IMR-90 (cell line): ENCODE measurements at regions not wholly inside any gene's neighbourhood (a gene's known extent, or its start where the extent isn't known, plus 50 kb on each side); places are given as distances from the start of the nearest gene placed in this dataset.

Experiments
- ATAC-seq: fragments of 200-7000 bp; cut with Tn5 transposase; 2 replicates; pipeline ENCODE4 v1.9.1; 2020; ENCODE audit warnings: low read depth, mild to moderate bottlenecking, moderate library complexity
- BruUV-seq: library from RNA; stranded (reverse); fragments of 400-500 nt; replicated peaks from 2 replicates; lab custom pipeline; 2021; lab: Mats Ljungman, UMichigan
- CTCF ChIA-PET: fragments of 300-600 bp; formaldehyde crosslinking; extraction: SDS; loops from one replicate; lab custom pipeline; 2021; ENCODE audit warnings: antibody characterized with exemption; lab: Yijun Ruan, JAX
- POLR2A ChIA-PET: fragments of 300-600 bp; sonication (Branson Sonifier 250); formaldehyde crosslinking; loops from one replicate; lab custom pipeline; 2022; ENCODE audit warnings: antibody characterized with exemption; ENCODE audit not compliant: unreplicated experiment; lab: Charles Lee
- DNase-seq: peaks from one replicate; pipeline ENCODE4 v3.0.0; 2013
- H2AFZ ChIP-seq: replicated peaks from 2 replicates; pipeline ENCODE3; 2013; ENCODE audit warnings: low read length, mild to moderate bottlenecking; ENCODE audit not compliant: poor library complexity
- H2AK5ac ChIP-seq: 2 replicates; pipeline ENCODE4 v1.6.1; 2013; ENCODE audit warnings: low read depth, low read length, inconsistent platforms
- H2AK9ac ChIP-seq: replicated peaks from 2 replicates; pipeline ENCODE3; 2013; ENCODE audit warnings: mild to moderate bottlenecking, low read depth, low read length, moderate library complexity; ENCODE audit not compliant: poor library complexity
- H2BK120ac ChIP-seq: 2 replicates; pipeline ENCODE4 v1.6.1; 2013; ENCODE audit warnings: low read depth, low read length, inconsistent platforms
- H2BK15ac ChIP-seq: 3 replicates; pipeline ENCODE4 v1.6.1; 2013; ENCODE audit warnings: low read depth, low read length, inconsistent platforms
- H2BK20ac ChIP-seq: 2 replicates; pipeline ENCODE4 v1.6.1; 2013; ENCODE audit warnings: low read depth, mild to moderate bottlenecking, inconsistent platforms, low read length, moderate library complexity
- H2BK5ac ChIP-seq: 2 replicates; pipeline ENCODE4 v1.6.1; 2013; ENCODE audit warnings: mild to moderate bottlenecking, low read depth, low read length, inconsistent platforms; ENCODE audit not compliant: poor library complexity, severe bottlenecking
- H3K14ac ChIP-seq: replicated peaks from 2 replicates; pipeline ENCODE4 v1.6.1; 2013; ENCODE audit warnings: low read depth, low read length, inconsistent platforms
- H3K18ac ChIP-seq: 2 replicates; pipeline ENCODE4 v1.6.1; 2013; ENCODE audit warnings: low read depth, low read length, control low read depth
- H3K23ac ChIP-seq: 2 replicates; pipeline ENCODE4 v1.6.1; 2013; ENCODE audit warnings: low read depth, low read length, inconsistent platforms
- H3K27ac ChIP-seq: 2 replicates; pipeline ENCODE4 v1.5.1; 2013; ENCODE audit warnings: mild to moderate bottlenecking, control low read depth, low read length; ENCODE audit not compliant: insufficient read depth
- H3K27me3 ChIP-seq: 2 replicates; pipeline ENCODE4 v1.6.1; 2013; ENCODE audit warnings: low read length; ENCODE audit not compliant: control insufficient read depth, insufficient read depth
- H3K36me3 ChIP-seq: 2 replicates; pipeline ENCODE4 v1.6.1; 2013; ENCODE audit warnings: low read length, mixed read lengths; ENCODE audit not compliant: control insufficient read depth, insufficient read depth
- H3K4ac ChIP-seq: 2 replicates; pipeline ENCODE4 v1.6.1; 2013; ENCODE audit warnings: low read depth, low read length, inconsistent platforms
- H3K4me1 ChIP-seq: 2 replicates; pipeline ENCODE4 v1.6.1; 2013; ENCODE audit warnings: low read length, mixed read lengths; ENCODE audit not compliant: control insufficient read depth, insufficient read depth
- H3K4me2 ChIP-seq: 2 replicates; pipeline ENCODE4 v1.6.1; 2013; ENCODE audit warnings: low read depth, mild to moderate bottlenecking, control low read depth, low read length, moderate library complexity
- H3K4me3 ChIP-seq: 2 replicates; pipeline ENCODE4 v1.5.1; 2013; ENCODE audit warnings: low read depth, mild to moderate bottlenecking, control low read depth, low read length, moderate library complexity; ENCODE audit not compliant: insufficient read depth
- H3K56ac ChIP-seq: 2 replicates; pipeline ENCODE4 v1.6.1; 2013; ENCODE audit warnings: low read length, inconsistent platforms; ENCODE audit not compliant: insufficient read depth; ENCODE audit errors: extremely low read depth
- H3K79me1 ChIP-seq, 2 experiments: 2 replicates each; pipeline ENCODE4 v1.6.1; 2013; ENCODE audit warnings: low read length in 2 of 2, inconsistent platforms in 1 of 2, low read depth in 1 of 2
- H3K9ac ChIP-seq: 2 replicates; pipeline ENCODE4 v1.6.1; 2013; ENCODE audit warnings: low read depth, low read length, control low read depth
- H3K9me1 ChIP-seq: 2 replicates; pipeline ENCODE4 v1.6.1; 2013; ENCODE audit warnings: low read length, inconsistent platforms; ENCODE audit not compliant: insufficient read depth
- H3K9me3 ChIP-seq: 2 replicates; pipeline ENCODE4 v1.6.1; 2013; ENCODE audit warnings: low read length; ENCODE audit not compliant: control insufficient read depth, insufficient read depth
- H4K20me1 ChIP-seq: 2 replicates; pipeline ENCODE4 v1.6.1; 2013; ENCODE audit warnings: low read length, inconsistent platforms; ENCODE audit not compliant: insufficient read depth
- H4K5ac ChIP-seq: 2 replicates; pipeline ENCODE4 v1.6.1; 2013; ENCODE audit warnings: mild to moderate bottlenecking, low read depth, low read length, control low read depth
- H4K8ac ChIP-seq, 2 experiments: 2 replicates each; pipeline ENCODE4 v1.6.1; 2013; ENCODE audit warnings: low read depth in 2 of 2, low read length in 2 of 2, control low read depth in 1 of 2, inconsistent platforms in 1 of 2
- H4K91ac ChIP-seq: 2 replicates; pipeline ENCODE4 v1.6.1; 2013; ENCODE audit warnings: low read depth, low read length, inconsistent platforms; ENCODE audit not compliant: insufficient read depth
- CEBPB ChIP-seq: IDR thresholded peaks from 2 replicates; pipeline ENCODE4 v1.6.1; 2012; ENCODE audit warnings: low read depth, low read length, improper control_type of control experiment
- FOS ChIP-seq: fragments of 150-350 bp; IDR thresholded peaks from 2 replicates; pipeline ENCODE4 v1.6.1; 2016; ENCODE audit warnings: low read depth, low read length
- NFE2L2 ChIP-seq: fragments of 150-350 bp; IDR thresholded peaks from 2 replicates; pipeline ENCODE4 v1.6.1; 2016; ENCODE audit warnings: low read depth, mild to moderate bottlenecking, low read length
- RCOR1 ChIP-seq: IDR thresholded peaks from 2 replicates; pipeline ENCODE4 v1.6.1; 2012; ENCODE audit warnings: mild to moderate bottlenecking, low read length, improper control_type of control experiment; ENCODE audit not compliant: insufficient replicate concordance
- USF2 ChIP-seq: fragments of 150-350 bp; IDR thresholded peaks from 2 replicates; pipeline ENCODE4 v1.6.1; 2017; ENCODE audit warnings: mild to moderate bottlenecking, antibody characterized with exemption, low read length, low read depth
- WGBS, 2 experiments: methylation state at CpG; one replicate each; pipeline versions ENCODE4 v1.1.5 to v1.1.7; 2013; ENCODE audit warnings: missing lambda C conversion rate in 2 of 2; ENCODE audit not compliant: insufficient read length in 1 of 2; ENCODE audit errors: extremely low coverage in 2 of 2; 5-methylcytosine and 5-hydroxymethylcytosine counted together
- dilution Hi-C: fragments of 300-500 bp; cut with HindIII; formaldehyde crosslinking; loops from one replicate; pipeline ENCODE4 v1.14.3; 2018; ENCODE audit warnings: low sequenced_read_pairs; ENCODE audit not compliant: unreplicated experiment
- in situ Hi-C: fragments of 300-500 bp; cut with MboI; formaldehyde crosslinking; loops from 3 replicates; pipeline ENCODE4 v1.14.3; 2019; ENCODE audit warnings: low sequenced_read_pairs, inconsistent platforms, mixed read lengths
- intact Hi-C: fragments of 100-400 bp; cut with micrococcal nuclease; formaldehyde crosslinking; loops from 2 replicates; pipeline ENCODE4 v1.10.0; 2022

GRCh38 chr5:2872676-2873075 lies 121.2 kb upstream of the IRX2 start:
- ATAC-seq = no peak
- dilution Hi-C loops = no loop called here
- no CpG with 5 or more reads among the region's 8 CpGs for WGBS, 2 experiments

More at GRCh38 chr5:2872676-2873075, 121.2 kb upstream of the IRX2 start:
- H3K4me1 ChIP-seq = no peaks in the 10 kb centered on the region
- H3K4me3 ChIP-seq = no peak overlapping the region
- H3K4ac ChIP-seq = no peak overlapping the region
- H2BK120ac ChIP-seq = no peak overlapping the region
- intact Hi-C loops (no loop called here), in situ Hi-C loops (no loop called here)
- no peak overlapping the region for H4K5ac ChIP-seq
- DNase-seq = no peak
- TF ChIP-seq FOS = no peak
- TF ChIP-seq CEBPB = no peak
- TF ChIP-seq RCOR1 = no peak
- TF ChIP-seq USF2 = no peak
- no peak for TF ChIP-seq NFE2L2
- no peak overlapping the region for H2AK9ac ChIP-seq
- no peaks in the 10 kb centered on the region for H3K27me3 ChIP-seq
- H3K9me1 ChIP-seq = no peaks in the 10 kb centered on the region
- ChIA-PET CTCF (interaction anchor here (0.6 kb wide), 1 partner anchor 104 kb away, joined by 3 read pairs; no protein-coding TSS in a partner anchor), POLR2A (no interaction called here)
- no peak overlapping the region for H3K9ac ChIP-seq
- H2AK5ac ChIP-seq = no peak overlapping the region
- BruUV-seq = no TSS peak
- H3K27ac ChIP-seq = no peak overlapping the region
- no peak overlapping the region for H3K23ac ChIP-seq
- no peaks in the 10 kb centered on the region for H3K79me1 ChIP-seq
- no peak overlapping the region for H3K18ac ChIP-seq
- no peak overlapping the region for H3K56ac ChIP-seq
- no peaks in the 10 kb centered on the region for H3K36me3 ChIP-seq
- no peaks in the 10 kb centered on the region for H4K20me1 ChIP-seq
- no peak overlapping the region for H2BK20ac ChIP-seq
- no peak overlapping the region for H4K91ac ChIP-seq
- H4K8ac ChIP-seq = no peak overlapping the region
- no peak overlapping the region for H2AFZ ChIP-seq
- no peak overlapping the region for H3K4me2 ChIP-seq
- no peak overlapping the region for H3K14ac ChIP-seq
- peaks cover 30% of the 10 kb centered on the region for H3K9me3 ChIP-seq
- H2BK15ac ChIP-seq = no peak overlapping the region
- no peak overlapping the region for H2BK5ac ChIP-seq
